Skin epidermis (tissue), 12 donors: ENCODE measurements at regions not wholly inside any gene's neighbourhood (a gene's known extent, or its start where the extent isn't known, plus 50 kb on each side); places are given as distances from the start of the nearest gene placed in this dataset.
"Not testable (repeated sequence)": the region's sequence is repeated elsewhere in the genome, so short reads cannot be mapped to it uniquely, and the experiment has no call there.

Experiments used
- H3K27ac ChIP-seq, 21 experiments: fragments of 200-600 bp; sonication (generic) in 11 of 21; one replicate each; pipeline ENCODE4 v1.5.0; 2020; ENCODE audit warnings: mild to moderate bottlenecking in 3 of 21, inconsistent platforms in 2 of 21, moderate library complexity in 2 of 21
- H3K4me3 ChIP-seq, 7 experiments: fragments of 200-600 bp; sonication (generic) in 2 of 7; one replicate each; pipeline ENCODE4 v1.5.0; 2020; ENCODE audit warnings: inconsistent platforms in 2 of 7, mild to moderate bottlenecking in 2 of 7, moderate library complexity in 1 of 7

- Histone ChIP-seq H3K4me3 (no peak overlapping the region), H3K27ac (no peak overlapping the region)
Measured at GRCh38 chr6:90701146-90701781, 114.4 kb upstream of the MAP3K7 start.

- Histone ChIP-seq H3K4me3 (no peak overlapping the region), H3K27ac (no peak overlapping the region)
Measured at GRCh38 chr6:90695316-90695715, 108.4 kb upstream of the MAP3K7 start.

- no peak overlapping the region for H3K4me3 ChIP-seq
- no peak overlapping the region for H3K27ac ChIP-seq
Measured at GRCh38 chr6:90694802-90695201, 107.9 kb upstream of the MAP3K7 start.

- no peak overlapping the region for H3K4me3 ChIP-seq
- no peak overlapping the region for H3K27ac ChIP-seq
Measured at GRCh38 chr6:90691823-90692222, 105.0 kb upstream of the MAP3K7 start.

GRCh38 chr6:90689172-90689571, 102.3 kb upstream of the MAP3K7 start:
- Histone ChIP-seq H3K4me3 (no peak overlapping the region), H3K27ac (no peak overlapping the region)

- H3K27ac ChIP-seq, result no peak overlapping the region
- no peak overlapping the region for H3K4me3 ChIP-seq
Measured at GRCh38 chr6:90687775-90688380, 101.0 kb upstream of the MAP3K7 start.

GRCh38 chr6:90681863-90682262, 95.0 kb upstream of the MAP3K7 start:
- no peak overlapping the region for H3K27ac ChIP-seq
- no peak overlapping the region for H3K4me3 ChIP-seq

GRCh38 chr6:90678049-90678779, 91.3 kb upstream of the MAP3K7 start:
- Histone ChIP-seq H3K4me3 (no peak overlapping the region), H3K27ac (no peak overlapping the region)

GRCh38 chr6:90677440-90677839, 90.6 kb upstream of the MAP3K7 start:
- H3K27ac ChIP-seq, result no peak overlapping the region
- no peak overlapping the region for H3K4me3 ChIP-seq

- H3K27ac ChIP-seq, result no peak overlapping the region
- no peak overlapping the region for H3K4me3 ChIP-seq
Measured at GRCh38 chr6:90676516-90677300, 89.8 kb upstream of the MAP3K7 start.

- H3K27ac ChIP-seq, H3K4me3 ChIP-seq: not testable (repeated sequence)
Measured at GRCh38 chr6:90675107-90675506, 88.2 kb upstream of the MAP3K7 start.

- not testable (repeated sequence) for H3K4me3 ChIP-seq
Measured at GRCh38 chr6:90674077-90674476, 87.2 kb upstream of the MAP3K7 start.

GRCh38 chr6:90669846-90670245, 83.0 kb upstream of the MAP3K7 start:
- H3K4me3 ChIP-seq, result no peak overlapping the region
- H3K27ac ChIP-seq, result no peak overlapping the region

More at GRCh38 chr6:90674077-90674476, 87.2 kb upstream of the MAP3K7 start:
- H3K27ac ChIP-seq, result not testable (repeated sequence)

GRCh38 chr6:90669420-90669819, 82.5 kb upstream of the MAP3K7 start:
- H3K27ac ChIP-seq, result no peak overlapping the region
- H3K4me3 ChIP-seq, result no peak overlapping the region

- Histone ChIP-seq H3K27ac (no peak overlapping the region), H3K4me3 (no peak overlapping the region)
Measured at GRCh38 chr6:90668141-90668540, 81.3 kb upstream of the MAP3K7 start.

GRCh38 chr6:90663873-90664272, 77.0 kb upstream of the MAP3K7 start:
- H3K27ac ChIP-seq, result no peak overlapping the region
- no peak overlapping the region for H3K4me3 ChIP-seq

GRCh38 chr6:90663106-90663505, 76.2 kb upstream of the MAP3K7 start:
- no peak overlapping the region for H3K4me3 ChIP-seq

GRCh38 chr6:90660931-90661330, 74.1 kb upstream of the MAP3K7 start:
- H3K4me3 ChIP-seq, result no peak overlapping the region
- H3K27ac ChIP-seq, result no peak overlapping the region

More at GRCh38 chr6:90663106-90663505, 76.2 kb upstream of the MAP3K7 start:
- H3K27ac ChIP-seq, result no peak overlapping the region

- Histone ChIP-seq H3K4me3 (no peak overlapping the region), H3K27ac (no peak overlapping the region)
Measured at GRCh38 chr6:90658497-90658896, 71.6 kb upstream of the MAP3K7 start.

- Histone ChIP-seq H3K27ac (no peak overlapping the region), H3K4me3 (no peak overlapping the region)
Measured at GRCh38 chr6:90656325-90656724, 69.5 kb upstream of the MAP3K7 start.
